ENCODE measurements at regions not wholly inside any gene's neighbourhood (a gene's known extent, or its start where the extent isn't known, plus 50 kb on each side); places are given as distances from the start of the nearest gene placed in this dataset.

DNA sequence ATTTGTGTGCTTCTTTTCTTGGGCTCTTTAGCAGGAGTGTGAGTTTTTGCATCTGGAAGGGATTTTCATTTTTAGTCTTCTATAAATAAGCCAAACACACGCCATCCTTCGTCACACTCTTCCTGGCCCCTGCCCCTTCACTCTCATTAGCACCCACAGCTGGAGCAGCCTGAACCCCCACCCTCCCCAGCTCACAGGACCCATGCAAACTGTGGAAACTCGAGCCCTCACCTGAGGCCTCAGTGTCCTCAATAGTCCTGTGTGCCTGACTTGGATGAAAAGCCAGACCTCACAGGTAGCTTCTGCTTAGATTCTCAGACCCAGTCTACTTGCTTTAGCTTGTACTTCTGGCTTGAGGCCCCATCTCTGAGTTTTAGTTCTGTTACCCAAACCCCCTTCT lies 167.9 kb downstream of the MTHFS start:
- no peak for TF ChIP-seq POLR2A (IDR thresholded peaks at IDR 0.05)
- TF ChIP-seq, protein P1, sequence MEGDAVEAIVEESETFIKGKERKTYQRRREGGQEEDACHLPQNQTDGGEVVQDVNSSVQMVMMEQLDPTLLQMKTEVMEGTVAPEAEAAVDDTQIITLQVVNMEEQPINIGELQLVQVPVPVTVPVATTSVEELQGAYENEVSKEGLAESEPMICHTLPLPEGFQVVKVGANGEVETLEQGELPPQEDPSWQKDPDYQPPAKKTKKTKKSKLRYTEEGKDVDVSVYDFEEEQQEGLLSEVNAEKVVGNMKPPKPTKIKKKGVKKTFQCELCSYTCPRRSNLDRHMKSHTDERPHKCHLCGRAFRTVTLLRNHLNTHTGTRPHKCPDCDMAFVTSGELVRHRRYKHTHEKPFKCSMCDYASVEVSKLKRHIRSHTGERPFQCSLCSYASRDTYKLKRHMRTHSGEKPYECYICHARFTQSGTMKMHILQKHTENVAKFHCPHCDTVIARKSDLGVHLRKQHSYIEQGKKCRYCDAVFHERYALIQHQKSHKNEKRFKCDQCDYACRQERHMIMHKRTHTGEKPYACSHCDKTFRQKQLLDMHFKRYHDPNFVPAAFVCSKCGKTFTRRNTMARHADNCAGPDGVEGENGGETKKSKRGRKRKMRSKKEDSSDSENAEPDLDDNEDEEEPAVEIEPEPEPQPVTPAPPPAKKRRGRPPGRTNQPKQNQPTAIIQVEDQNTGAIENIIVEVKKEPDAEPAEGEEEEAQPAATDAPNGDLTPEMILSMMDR (IDR thresholded peaks at IDR 0.05): no peak
